Effector memory CD8-positive, alpha-beta T cell (primary cell): ENCODE measurements at regions not wholly inside any gene's neighbourhood (a gene's known extent, or its start where the extent isn't known, plus 50 kb on each side); places are given as distances from the start of the nearest gene placed in this dataset.

ENCODE experiments used
- ATAC-seq: fragments of 150-1000 bp; cut with Tn5 transposase; replicated peaks from 2 replicates; pipeline ENCODE4 v1.10.0; 2021; ENCODE audit warnings: mild to moderate bottlenecking, moderate library complexity
- DNase-seq, 3 experiments: peaks; one replicate each; pipeline ENCODE4 v3.0.0; 2021
- H3K27ac Mint-ChIP-seq, 2 donors: one replicate each; pipeline ENCODE4 v1.8.0; 2022; ENCODE audit warnings: mild to moderate bottlenecking in 2 of 2, mixed read lengths in 2 of 2, moderate library complexity in 2 of 2
- H3K27me3 Mint-ChIP-seq, 2 donors: one replicate each; pipeline ENCODE4 v1.8.0; 2022; ENCODE audit warnings: mixed read lengths in 2 of 2
- H3K36me3 Mint-ChIP-seq: one replicate; pipeline ENCODE4 v1.8.0; 2022; ENCODE audit warnings: mild to moderate bottlenecking, moderate library complexity, mixed read lengths; ENCODE audit not compliant: insufficient read depth
- H3K4me1 Mint-ChIP-seq, 2 donors: one replicate each; pipeline ENCODE4 v1.8.0; 2022; ENCODE audit warnings: low read depth in 2 of 2, mixed read lengths in 2 of 2
- H3K4me3 Mint-ChIP-seq, 2 donors: one replicate each; pipeline ENCODE4 v1.8.0; 2022; ENCODE audit warnings: mild to moderate bottlenecking in 2 of 2, mixed read lengths in 2 of 2, moderate library complexity in 2 of 2
- H3K9me3 Mint-ChIP-seq, 2 donors: one replicate each; pipeline ENCODE4 v1.8.0; 2022; ENCODE audit warnings: mixed read lengths in 2 of 2

GRCh38 chr10:69709366-69709941, 79.4 kb downstream of the FAM241B start:
- no peak overlapping the region for H3K4me3 Mint-ChIP-seq
- DNase-seq (no peak), ATAC-seq (no peak)
- peaks cover 73 to 91% of the 10 kb centered on the region in 2 donors for H3K27me3 Mint-ChIP-seq
- H3K4me1 Mint-ChIP-seq: no peaks in the 10 kb centered on the region
- peaks cover 1 to 2% of the 10 kb centered on the region in 2 donors for H3K9me3 Mint-ChIP-seq
- no peaks in the 10 kb centered on the region for H3K36me3 Mint-ChIP-seq
- no peak overlapping the region for H3K27ac Mint-ChIP-seq

GRCh38 chr10:69710008-69710888, 80.2 kb downstream of the FAM241B start:
- Mint-ChIP-seq H3K27me3 (peaks cover 71 to 95% of the 10 kb centered on the region in 2 donors), H3K9me3 (no peaks in the 10 kb centered on the region), H3K27ac (no peak overlapping the region), H3K4me1 (no peaks in the 10 kb centered on the region), H3K4me3 (no peak overlapping the region), H3K36me3 (no peaks in the 10 kb centered on the region)
- DNase-seq: no peak
- no peak for ATAC-seq

GRCh38 chr10:69712342-69712741, 82.3 kb downstream of the FAM241B start:
- no peaks in the 10 kb centered on the region for H3K9me3 Mint-ChIP-seq
- no peak for ATAC-seq
- no peaks in the 10 kb centered on the region for H3K36me3 Mint-ChIP-seq
- DNase-seq: no peak
- H3K27ac Mint-ChIP-seq: no peak overlapping the region
- no peak overlapping the region for H3K4me3 Mint-ChIP-seq
- peaks cover 52 to 93% of the 10 kb centered on the region in 2 donors for H3K27me3 Mint-ChIP-seq
- H3K4me1 Mint-ChIP-seq: no peaks in the 10 kb centered on the region

GRCh38 chr10:69714572-69714971, 84.5 kb downstream of the FAM241B start:
- peaks cover 34 to 81% of the 10 kb centered on the region in 2 donors for H3K27me3 Mint-ChIP-seq
- H3K9me3 Mint-ChIP-seq: no peaks in the 10 kb centered on the region
- ATAC-seq (no peak), DNase-seq (no peak)
- no peaks in the 10 kb centered on the region for H3K36me3 Mint-ChIP-seq
- no peak overlapping the region for H3K27ac Mint-ChIP-seq
- no peaks in the 10 kb centered on the region for H3K4me1 Mint-ChIP-seq
- H3K4me3 Mint-ChIP-seq: no peak overlapping the region

- Mint-ChIP-seq H3K9me3 (no peaks in the 10 kb centered on the region), H3K27me3 (peaks cover 31 to 73% of the 10 kb centered on the region in 2 donors), H3K36me3 (no peaks in the 10 kb centered on the region), H3K4me1 (no peaks in the 10 kb centered on the region), H3K4me3 (no peak overlapping the region), H3K27ac (no peak overlapping the region)
- ATAC-seq (no peak), DNase-seq (no peak)
Measured at GRCh38 chr10:69715156-69715898, 85.3 kb downstream of the FAM241B start.

- no peaks in the 10 kb centered on the region for H3K4me1 Mint-ChIP-seq
- no peaks in the 10 kb centered on the region for H3K36me3 Mint-ChIP-seq
- no peaks in the 10 kb centered on the region for H3K9me3 Mint-ChIP-seq
- no peak for DNase-seq
- no peak for ATAC-seq
- no peak overlapping the region for H3K27ac Mint-ChIP-seq
- peaks cover 25 to 66% of the 10 kb centered on the region in 2 donors for H3K27me3 Mint-ChIP-seq
- H3K4me3 Mint-ChIP-seq: no peak overlapping the region
Measured at GRCh38 chr10:69715899-69716606, 85.7 kb upstream of the COL13A1 start.

GRCh38 chr10:69716711-69717560, 84.8 kb upstream of the COL13A1 start:
- peaks cover 16 to 66% of the 10 kb centered on the region in 2 donors for H3K27me3 Mint-ChIP-seq
- H3K27ac Mint-ChIP-seq: no peak overlapping the region
- DNase-seq (peak; percentile 39 to 52 (median 46)), ATAC-seq (peak; percentile 39)
- no peak overlapping the region for H3K4me3 Mint-ChIP-seq
- H3K9me3 Mint-ChIP-seq: no peaks in the 10 kb centered on the region
- no peaks in the 10 kb centered on the region for H3K36me3 Mint-ChIP-seq
- no peaks in the 10 kb centered on the region for H3K4me1 Mint-ChIP-seq

- H3K9me3 Mint-ChIP-seq: no peaks in the 10 kb centered on the region
- no peaks in the 10 kb centered on the region for H3K36me3 Mint-ChIP-seq
- no peak for DNase-seq
- no peak overlapping the region for H3K27ac Mint-ChIP-seq
- H3K4me3 Mint-ChIP-seq: no peak overlapping the region
- H3K27me3 Mint-ChIP-seq: peaks cover 21 to 66% of the 10 kb centered on the region in 2 donors
- ATAC-seq: no peak
- H3K4me1 Mint-ChIP-seq: no peaks in the 10 kb centered on the region
Measured at GRCh38 chr10:69718951-69719350, 82.8 kb upstream of the COL13A1 start.

- Mint-ChIP-seq H3K36me3 (no peaks in the 10 kb centered on the region), H3K4me3 (no peak overlapping the region), H3K4me1 (no peaks in the 10 kb centered on the region), H3K27me3 (peaks cover 28 to 63% of the 10 kb centered on the region in 2 donors), H3K27ac (no peak overlapping the region), H3K9me3 (no peaks in the 10 kb centered on the region)
- no peak for ATAC-seq
- DNase-seq: no peak
Measured at GRCh38 chr10:69721690-69722310, 79.9 kb upstream of the COL13A1 start.

- ATAC-seq (no peak), DNase-seq (no peak)
- Mint-ChIP-seq H3K27me3 (peaks cover 35 to 59% of the 10 kb centered on the region in 2 donors), H3K4me1 (no peaks in the 10 kb centered on the region), H3K36me3 (no peaks in the 10 kb centered on the region), H3K4me3 (no peak overlapping the region), H3K27ac (no peak overlapping the region), H3K9me3 (no peaks in the 10 kb centered on the region)
Measured at GRCh38 chr10:69723653-69724052, 78.1 kb upstream of the COL13A1 start.

GRCh38 chr10:69726850-69727249, 74.9 kb upstream of the COL13A1 start:
- Mint-ChIP-seq H3K4me3 (no peak overlapping the region), H3K27ac (no peak overlapping the region)

GRCh38 chr10:69728335-69728870, 73.3 kb upstream of the COL13A1 start:
- H3K4me3 Mint-ChIP-seq: no peak overlapping the region
- H3K36me3 Mint-ChIP-seq: no peaks in the 10 kb centered on the region
- peaks cover 23 to 66% of the 10 kb centered on the region in 2 donors for H3K27me3 Mint-ChIP-seq
- no peak for DNase-seq
- H3K9me3 Mint-ChIP-seq: no peaks in the 10 kb centered on the region
- ATAC-seq: no peak
- H3K4me1 Mint-ChIP-seq: peaks cover 0 to 5% of the 10 kb centered on the region in 2 donors
- H3K27ac Mint-ChIP-seq: no peak overlapping the region

More at GRCh38 chr10:69726850-69727249, 74.9 kb upstream of the COL13A1 start:
- H3K36me3 Mint-ChIP-seq: no peaks in the 10 kb centered on the region
- H3K27me3 Mint-ChIP-seq: peaks cover 32 to 66% of the 10 kb centered on the region in 2 donors
- DNase-seq: no peak
- H3K4me1 Mint-ChIP-seq: peaks cover 0 to under 1% of the 10 kb centered on the region in 2 donors
- ATAC-seq: no peak
- H3K9me3 Mint-ChIP-seq: no peaks in the 10 kb centered on the region
